Activated CD8-positive, alpha-beta memory T cell treated with anti-CD3 and anti-CD28 coated beads for 48 hours (primary cell): ENCODE measurements at regions not wholly inside any gene's neighbourhood (a gene's known extent, or its start where the extent isn't known, plus 50 kb on each side); places are given as distances from the start of the nearest gene placed in this dataset.

Experiments used
- DNase-seq, 3 experiments: peaks; one replicate each; pipeline ENCODE4 v3.0.0-alpha.2; 2020; ENCODE audit warnings: low read depth in 2 of 3, low spot score in 2 of 3

- no peak for DNase-seq
Measured at GRCh38 chr3:176969066-176969465, 228.2 kb downstream of the TBL1XR1 start.

- DNase-seq, result no peak
Measured at GRCh38 chr3:176968631-176969030, 228.7 kb downstream of the TBL1XR1 start.

GRCh38 chr3:176967522-176967921 lies 229.8 kb downstream of the TBL1XR1 start:
- no peak for DNase-seq

GRCh38 chr3:176964661-176965060 lies 232.6 kb downstream of the TBL1XR1 start:
- DNase-seq, result no peak

GRCh38 chr3:176961916-176962315 lies 235.4 kb downstream of the TBL1XR1 start:
- no peak for DNase-seq

GRCh38 chr3:176959867-176960266 lies 237.4 kb downstream of the TBL1XR1 start:
- no peak for DNase-seq

- DNase-seq, result no peak
Measured at GRCh38 chr3:176958560-176958959, 238.7 kb downstream of the TBL1XR1 start.

GRCh38 chr3:176954517-176954916 lies 242.8 kb downstream of the TBL1XR1 start:
- no peak for DNase-seq

GRCh38 chr3:176953106-176954060 lies 243.9 kb downstream of the TBL1XR1 start:
- no peak for DNase-seq

- DNase-seq, result no peak
Measured at GRCh38 chr3:176951586-176952292, 245.5 kb downstream of the TBL1XR1 start.

- DNase-seq, result no peak
Measured at GRCh38 chr3:176951144-176951543, 246.1 kb downstream of the TBL1XR1 start.

- DNase-seq, result no peak
Measured at GRCh38 chr3:176950743-176951142, 246.5 kb downstream of the TBL1XR1 start.

GRCh38 chr3:176948151-176948550 lies 249.1 kb downstream of the TBL1XR1 start:
- no peak for DNase-seq

- DNase-seq, result no peak
Measured at GRCh38 chr3:176946202-176946601, 251.1 kb downstream of the TBL1XR1 start.

- no peak for DNase-seq
Measured at GRCh38 chr3:176942305-176942704, 255.0 kb downstream of the TBL1XR1 start.

GRCh38 chr3:176941689-176942088 lies 255.6 kb downstream of the TBL1XR1 start:
- DNase-seq, result no peak

GRCh38 chr3:176939022-176939817 lies 258.1 kb downstream of the TBL1XR1 start:
- DNase-seq, result no peak

- DNase-seq, result no peak
Measured at GRCh38 chr3:176937994-176938393, 259.3 kb downstream of the TBL1XR1 start.

- no peak for DNase-seq
Measured at GRCh38 chr3:176937541-176937940, 259.7 kb downstream of the TBL1XR1 start.

- DNase-seq, result no peak
Measured at GRCh38 chr3:176935194-176935888, 261.9 kb downstream of the TBL1XR1 start.

GRCh38 chr3:176934698-176935097 lies 262.6 kb downstream of the TBL1XR1 start:
- DNase-seq, result no peak
